Pancreas (tissue), 10 donors: ENCODE measurements at regions not wholly inside any gene's neighbourhood (a gene's known extent, or its start where the extent isn't known, plus 50 kb on each side); places are given as distances from the start of the nearest gene placed in this dataset.

Source experiments
- ATAC-seq, 4 donors: fragments of 200-7000 bp; cut with Tn5 transposase; one replicate each; pipeline versions ENCODE4 v1.8.0 to v1.9.1; 2020; ENCODE audit warnings: mild to moderate bottlenecking in 4 of 4, moderate library complexity in 4 of 4
- DNase-seq, 6 donors: peaks; one replicate each; pipeline ENCODE4 v3.0.0-alpha.2; 2020
- FAIRE-seq: peaks from 2 replicates; lab custom pipeline; 2012; peaks lifted over from hg19 to GRCh38; lab: Jason Lieb, UNC
- H3K27ac ChIP-seq, 4 donors: fragments of 200-600 bp; sonication (generic); 1 replicate in 3 of 4; 2 replicates in 1 of 4; pipeline versions ENCODE4 v1.5.0 to v1.8.0; 2020
- H3K27me3 ChIP-seq, 4 donors: fragments of 200-600 bp; one replicate each; pipeline ENCODE4 v1.8.0; 2021
- H3K36me3 ChIP-seq, 3 donors: fragments of 200-600 bp; sonication (generic) in 1 of 3; one replicate each; pipeline versions ENCODE4 v1.5.0 to v1.8.0; 2020 to 2021
- H3K4me1 ChIP-seq, 3 donors: fragments of 200-600 bp; one replicate each; pipeline ENCODE4 v1.8.0; 2021
- H3K4me3 ChIP-seq, 4 donors: fragments of 200-600 bp; sonication (generic) in 2 of 4; one replicate each; pipeline versions ENCODE4 v1.5.0 to v1.8.0; 2020 to 2021
- H3K9me3 ChIP-seq, 4 donors: fragments of 200-600 bp; one replicate each; pipeline ENCODE4 v1.8.0; 2021
- WGBS, 2 donors: extraction: QIAGEN DNeasy Blood & Tissue Kit; methylation state at CpG; one replicate each; pipeline ENCODE4 v1.1.7; 2013; 5-methylcytosine and 5-hydroxymethylcytosine counted together
- intact Hi-C, 3 donors: fragments of 100-400 bp; cut with DNase I; formaldehyde crosslinking; loops; one replicate each; pipeline versions ENCODE4 v1.11.1 to v1.14.2; 2022
- TF ChIP-seq, protein P1 (sequence below), 4 donors: fragments of 200-600 bp; sonication (generic) in 3 of 4; IDR thresholded peaks; one replicate each; pipeline versions ENCODE4 v1.5.0 to v1.8.0; 2021; ENCODE audit warnings: antibody characterized with exemption in 4 of 4
- donor health status: healthy with polysubstance abuse.
- donor health status: DM: no; HTN: no; CAD: no; lungs with moderate emphysema.
- donor health status: DM: no; HTN: no; CAD: no.
- donor health status: control.
- donor health status: control.
- donor health status: Bipolar disorder and iron deficiency.
- donor health status: DM: yes; HTN: yes; CAD: no.
- donor health status: DM: no; HTN: no; CAD: no.
- donor health status: DM: no; HTN: no; CAD: no.
- donor health status: DM: yes; HTN: yes; CAD: no.

DNA sequence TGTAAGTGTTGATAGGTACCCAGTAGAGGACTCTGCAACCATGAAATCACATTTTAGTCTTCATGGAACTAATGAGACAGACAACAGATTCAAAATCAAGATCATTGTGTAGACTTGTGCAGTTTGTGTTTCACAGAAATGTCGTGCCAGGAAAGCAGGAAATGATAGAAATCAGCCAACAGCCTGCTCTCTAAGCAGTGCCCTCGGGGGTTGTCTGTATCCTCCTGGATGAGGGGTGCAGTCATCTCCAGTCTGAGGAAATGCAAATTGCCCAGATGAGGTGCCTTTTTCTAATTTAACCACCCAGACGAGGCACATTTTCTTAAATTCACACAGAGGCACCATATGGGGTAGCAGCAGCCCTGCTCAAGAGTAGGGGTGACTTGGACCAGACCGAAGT, 663.1 kb downstream of the XIRP2 start:
- Histone ChIP-seq H3K27ac (no peak overlapping the region), H3K4me3 (no peak overlapping the region), H3K36me3 (no peaks in the 10 kb centered on the region), H3K4me1 (no peaks in the 10 kb centered on the region), H3K9me3 (no peaks in the 10 kb centered on the region), H3K27me3 (no peaks in the 10 kb centered on the region)
- intact Hi-C loops, result no loop called here
- TF ChIP-seq, protein P1, sequence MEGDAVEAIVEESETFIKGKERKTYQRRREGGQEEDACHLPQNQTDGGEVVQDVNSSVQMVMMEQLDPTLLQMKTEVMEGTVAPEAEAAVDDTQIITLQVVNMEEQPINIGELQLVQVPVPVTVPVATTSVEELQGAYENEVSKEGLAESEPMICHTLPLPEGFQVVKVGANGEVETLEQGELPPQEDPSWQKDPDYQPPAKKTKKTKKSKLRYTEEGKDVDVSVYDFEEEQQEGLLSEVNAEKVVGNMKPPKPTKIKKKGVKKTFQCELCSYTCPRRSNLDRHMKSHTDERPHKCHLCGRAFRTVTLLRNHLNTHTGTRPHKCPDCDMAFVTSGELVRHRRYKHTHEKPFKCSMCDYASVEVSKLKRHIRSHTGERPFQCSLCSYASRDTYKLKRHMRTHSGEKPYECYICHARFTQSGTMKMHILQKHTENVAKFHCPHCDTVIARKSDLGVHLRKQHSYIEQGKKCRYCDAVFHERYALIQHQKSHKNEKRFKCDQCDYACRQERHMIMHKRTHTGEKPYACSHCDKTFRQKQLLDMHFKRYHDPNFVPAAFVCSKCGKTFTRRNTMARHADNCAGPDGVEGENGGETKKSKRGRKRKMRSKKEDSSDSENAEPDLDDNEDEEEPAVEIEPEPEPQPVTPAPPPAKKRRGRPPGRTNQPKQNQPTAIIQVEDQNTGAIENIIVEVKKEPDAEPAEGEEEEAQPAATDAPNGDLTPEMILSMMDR (IDR thresholded peaks at IDR 0.05), result no peak
- 59 to 67% methylated on average over 4 of the region's 4 CpGs for WGBS, 2 donors
- ATAC-seq (no peak), FAIRE-seq (no peak), DNase-seq (no peak)

DNA sequence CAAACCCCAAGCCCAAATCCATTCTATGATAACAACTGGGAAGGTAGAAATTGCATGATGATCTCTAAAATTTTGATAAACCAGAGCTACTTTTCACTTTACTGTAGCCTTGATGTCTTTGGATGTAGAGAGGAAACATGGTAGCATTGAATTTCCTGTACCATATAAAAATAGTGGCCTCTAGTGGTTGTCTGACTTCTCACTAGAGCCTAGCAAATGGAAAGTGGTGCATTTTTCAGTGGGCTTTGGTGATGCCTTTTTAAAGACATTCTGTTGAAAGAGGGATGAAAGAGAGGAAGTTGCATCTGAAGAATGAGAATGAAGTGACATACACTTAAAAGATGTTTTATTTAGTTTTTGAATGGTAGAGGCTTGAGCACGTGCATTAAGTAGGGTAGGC, 662.2 kb downstream of the XIRP2 start:
- ATAC-seq, result no peak
- Histone ChIP-seq H3K36me3 (no peaks in the 10 kb centered on the region), H3K4me3 (no peak overlapping the region), H3K27ac (no peak overlapping the region), H3K9me3 (no peaks in the 10 kb centered on the region), H3K27me3 (no peaks in the 10 kb centered on the region), H3K4me1 (no peaks in the 10 kb centered on the region)
- intact Hi-C loops, result no loop called here
- WGBS, 2 donors, result 95 to 96% methylated on average over 1 of the region's 1 CpG
- TF ChIP-seq, protein P1 (IDR thresholded peaks at IDR 0.05), result no peak
- no peak for DNase-seq
- no peak for FAIRE-seq

DNA sequence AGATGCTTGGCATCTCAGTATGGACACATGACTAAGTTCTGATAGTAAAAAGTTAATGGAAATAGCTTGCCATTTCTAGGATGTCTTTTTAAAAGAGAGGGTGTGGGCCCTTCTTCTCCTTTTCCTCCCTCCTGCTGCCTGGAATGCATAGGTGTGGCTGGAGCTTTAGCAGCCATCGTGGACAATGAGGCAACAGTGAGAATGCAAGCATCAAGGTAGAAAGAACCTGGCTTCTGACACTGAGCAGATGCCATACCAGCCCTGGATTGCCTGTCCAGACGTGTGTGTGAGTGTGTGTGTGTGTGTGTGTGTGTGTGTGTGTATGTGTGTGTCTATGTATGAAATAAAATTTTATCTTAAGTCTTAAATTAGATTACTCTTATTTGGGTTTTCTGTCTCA, 660.1 kb downstream of the XIRP2 start:
- no peak for FAIRE-seq
- TF ChIP-seq, protein P1 (IDR thresholded peaks at IDR 0.05), result no peak
- intact Hi-C loops, result no loop called here

GRCh38 chr2:167544602-167545001, 656.3 kb downstream of the XIRP2 start:
- WGBS, 2 donors, result 93 to 97% methylated on average over 19 of the region's 19 CpGs
- intact Hi-C loops, result no loop called here
- no peak for ATAC-seq
- TF ChIP-seq, protein P1 (IDR thresholded peaks at IDR 0.05), result no peak
- H3K27ac ChIP-seq, result no peak overlapping the region
- no peaks in the 10 kb centered on the region for H3K4me1 ChIP-seq
- H3K9me3 ChIP-seq, result no peaks in the 10 kb centered on the region
- no peaks in the 10 kb centered on the region for H3K36me3 ChIP-seq
- no peak for FAIRE-seq
- no peaks in the 10 kb centered on the region for H3K27me3 ChIP-seq
- no peak for DNase-seq
- H3K4me3 ChIP-seq, result no peak overlapping the region

More for the DNA sequence above, 660.1 kb downstream of the XIRP2 start:
- DNase-seq (no peak), ATAC-seq (no peak)
- H3K27me3 ChIP-seq, result no peaks in the 10 kb centered on the region
- no peaks in the 10 kb centered on the region for H3K36me3 ChIP-seq
- H3K9me3 ChIP-seq, result no peaks in the 10 kb centered on the region
- H3K4me1 ChIP-seq, result no peaks in the 10 kb centered on the region
- H3K4me3 ChIP-seq, result no peak overlapping the region
- 82 to 84% methylated on average over 2 of the region's 2 CpGs for WGBS, 2 donors
- no peak overlapping the region for H3K27ac ChIP-seq

GRCh38 chr2:167543721-167544120, 655.4 kb downstream of the XIRP2 start:
- FAIRE-seq (no peak), DNase-seq (no peak), ATAC-seq (no peak)
- TF ChIP-seq, protein P1 (IDR thresholded peaks at IDR 0.05), result no peak
- H3K4me3 ChIP-seq, result no peak overlapping the region
- no peaks in the 10 kb centered on the region for H3K9me3 ChIP-seq
- no peaks in the 10 kb centered on the region for H3K27me3 ChIP-seq
- H3K36me3 ChIP-seq, result no peaks in the 10 kb centered on the region
- 87 to 96% methylated on average over 4 of the region's 4 CpGs for WGBS, 2 donors
- intact Hi-C loops, result no loop called here
- no peaks in the 10 kb centered on the region for H3K4me1 ChIP-seq
- no peak overlapping the region for H3K27ac ChIP-seq
